ENCODE measurements at regions not wholly inside any gene's neighbourhood (a gene's known extent, or its start where the extent isn't known, plus 50 kb on each side); places are given as distances from the start of the nearest gene placed in this dataset.

DNA sequence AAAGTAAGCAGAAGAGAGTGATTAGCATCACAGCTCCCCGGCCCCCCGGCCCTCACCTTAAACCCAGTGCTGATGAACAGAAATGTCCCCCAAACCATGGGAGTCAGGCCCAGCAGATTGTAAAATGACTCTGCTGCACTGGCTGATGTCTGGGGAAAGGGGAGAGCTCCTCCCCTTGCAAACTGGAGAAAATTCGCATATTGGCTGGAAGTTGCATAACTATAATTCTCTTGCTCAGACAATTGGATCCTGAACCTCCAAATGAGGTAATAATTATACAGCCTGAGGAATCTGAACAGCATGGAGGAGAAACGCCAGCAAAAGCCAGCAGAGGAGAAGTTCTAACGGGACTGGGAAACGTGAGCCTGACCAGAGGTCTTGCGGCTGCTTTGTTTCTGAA is 109.7 kb downstream of the C16orf95 start (continued):
- TF ChIP-seq JUND (IDR thresholded peaks at IDR 0.05; ENCODE audit: low read depth, low read length) = no peak
- no peak for TF ChIP-seq EZH2 (IDR thresholded peaks at IDR 0.05; ENCODE audit: borderline replicate concordance, control insufficient read depth, low read depth, low read length)
- no peak for TF ChIP-seq SMC3 (IDR thresholded peaks at IDR 0.05; ENCODE audit: borderline replicate concordance, low read length)
- no peak for TF ChIP-seq CBFB (IDR thresholded peaks at IDR 0.05; ENCODE audit: low read depth)
- no peak for TF ChIP-seq STAT3 (IDR thresholded peaks at IDR 0.05; ENCODE audit: low read depth, low read length)
- no peak for TF ChIP-seq IKZF1 (conservative IDR thresholded peaks at IDR 0.05)
- no peak for TF ChIP-seq PAX5 (IDR thresholded peaks at IDR 0.05; ENCODE audit: borderline replicate concordance, low read depth, low read length)
- TF ChIP-seq, protein P1, sequence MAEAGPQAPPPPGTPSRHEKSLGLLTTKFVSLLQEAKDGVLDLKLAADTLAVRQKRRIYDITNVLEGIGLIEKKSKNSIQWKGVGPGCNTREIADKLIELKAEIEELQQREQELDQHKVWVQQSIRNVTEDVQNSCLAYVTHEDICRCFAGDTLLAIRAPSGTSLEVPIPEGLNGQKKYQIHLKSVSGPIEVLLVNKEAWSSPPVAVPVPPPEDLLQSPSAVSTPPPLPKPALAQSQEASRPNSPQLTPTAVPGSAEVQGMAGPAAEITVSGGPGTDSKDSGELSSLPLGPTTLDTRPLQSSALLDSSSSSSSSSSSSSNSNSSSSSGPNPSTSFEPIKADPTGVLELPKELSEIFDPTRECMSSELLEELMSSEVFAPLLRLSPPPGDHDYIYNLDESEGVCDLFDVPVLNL (IDR thresholded peaks at IDR 0.05; ENCODE audit: low read depth, low read length) = no peak

DNA sequence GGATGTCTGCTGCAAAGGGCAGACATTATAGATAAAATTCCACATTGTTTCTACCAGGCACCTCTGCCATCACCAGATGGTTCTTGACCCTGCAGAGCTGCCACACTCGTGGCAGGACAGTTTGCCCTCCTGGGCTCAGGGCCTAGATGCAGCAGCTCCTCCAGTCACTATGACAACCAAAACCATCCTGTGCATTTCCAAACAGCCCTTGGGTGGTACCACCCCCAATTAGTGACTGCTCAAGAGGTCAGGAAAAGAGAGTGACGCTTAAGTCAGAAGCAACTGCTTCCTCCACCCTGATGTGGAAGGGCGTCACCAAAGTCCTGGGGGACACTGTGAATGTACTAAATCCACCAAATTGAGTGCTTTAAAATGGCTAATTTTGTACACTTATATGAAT is 109.2 kb downstream of the C16orf95 start:
- BruUV-seq (replicated peaks) = no TSS peak
- ChIA-PET POLR2A (no interaction called here), CTCF (no interaction called here), RAD21 (ENCODE audit: unreplicated experiment) (no interaction called here), SMC1A (ENCODE audit: uncharacterized antibody, unreplicated experiment) (interaction anchor here (1.1 kb wide), 1 partner anchor 10 kb away, joined by 3 read pairs; no protein-coding TSS in a partner anchor)
- DNase-seq (ENCODE audit: low read depth, low spot score) (no peak), FAIRE-seq (no peak), ATAC-seq (no peak)
- WGBS (ENCODE audit: insufficient coverage, insufficient replicate concordance, low lambda C conversion rate, missing lambda C conversion rate) = 29% methylated on average over 3 of the region's 3 CpGs
- no peaks in the 10 kb centered on the region for H4K20me1 ChIP-seq (ENCODE audit: control insufficient read depth, insufficient read depth)
- H3K27me3 ChIP-seq (replicated peaks in 1 of 2; ENCODE audit: control insufficient read depth in 2 of 2, insufficient read depth in 2 of 2, low read length in 1 of 2) = no peaks in the 10 kb centered on the region
- intact Hi-C loops (cut with micrococcal nuclease; ENCODE audit: unreplicated experiment) = no loop called here
- H3K4me2 ChIP-seq (ENCODE audit: control insufficient read depth, insufficient read depth) = no peak overlapping the region
- no peaks in the 10 kb centered on the region for H3K4me1 ChIP-seq (ENCODE audit: control insufficient read depth, insufficient read depth, low read length)
- no peak overlapping the region for H3K27ac ChIP-seq (ENCODE audit: control insufficient read depth, insufficient read depth)
- no peak overlapping the region for H2AFZ ChIP-seq (ENCODE audit: control insufficient read depth, low read depth, low read length)
- H3K36me3 ChIP-seq (ENCODE audit: control insufficient read depth in 2 of 2, insufficient read depth in 2 of 2, low read length in 1 of 2) = no peaks in the 10 kb centered on the region
- no peak overlapping the region for H3K9ac ChIP-seq (ENCODE audit: control insufficient read depth, insufficient read depth, low read length)
- no peak overlapping the region for H3K4me3 ChIP-seq
- in situ Hi-C loops (cut with MboI) = no loop called here
- H3K9me3 ChIP-seq (replicated peaks; ENCODE audit: control insufficient read depth, insufficient read depth, low read length) = no peaks in the 10 kb centered on the region
- no peaks in the 10 kb centered on the region for H3K79me2 ChIP-seq (ENCODE audit: control insufficient read depth, insufficient read depth, low read length)
- TF ChIP-seq, protein P2, sequence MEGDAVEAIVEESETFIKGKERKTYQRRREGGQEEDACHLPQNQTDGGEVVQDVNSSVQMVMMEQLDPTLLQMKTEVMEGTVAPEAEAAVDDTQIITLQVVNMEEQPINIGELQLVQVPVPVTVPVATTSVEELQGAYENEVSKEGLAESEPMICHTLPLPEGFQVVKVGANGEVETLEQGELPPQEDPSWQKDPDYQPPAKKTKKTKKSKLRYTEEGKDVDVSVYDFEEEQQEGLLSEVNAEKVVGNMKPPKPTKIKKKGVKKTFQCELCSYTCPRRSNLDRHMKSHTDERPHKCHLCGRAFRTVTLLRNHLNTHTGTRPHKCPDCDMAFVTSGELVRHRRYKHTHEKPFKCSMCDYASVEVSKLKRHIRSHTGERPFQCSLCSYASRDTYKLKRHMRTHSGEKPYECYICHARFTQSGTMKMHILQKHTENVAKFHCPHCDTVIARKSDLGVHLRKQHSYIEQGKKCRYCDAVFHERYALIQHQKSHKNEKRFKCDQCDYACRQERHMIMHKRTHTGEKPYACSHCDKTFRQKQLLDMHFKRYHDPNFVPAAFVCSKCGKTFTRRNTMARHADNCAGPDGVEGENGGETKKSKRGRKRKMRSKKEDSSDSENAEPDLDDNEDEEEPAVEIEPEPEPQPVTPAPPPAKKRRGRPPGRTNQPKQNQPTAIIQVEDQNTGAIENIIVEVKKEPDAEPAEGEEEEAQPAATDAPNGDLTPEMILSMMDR (IDR thresholded peaks at IDR 0.05 in 2 of 3, conservative IDR thresholded peaks at IDR 0.05 in 1 of 3; ENCODE audit: control insufficient read depth in 2 of 3, extremely low read depth in 1 of 3, insufficient read depth in 1 of 3, low read depth in 3 of 3, low read length in 3 of 3) = no peak
- TF ChIP-seq DPF2 (IDR thresholded peaks at IDR 0.05) = no peak
- TF ChIP-seq, protein P3, sequence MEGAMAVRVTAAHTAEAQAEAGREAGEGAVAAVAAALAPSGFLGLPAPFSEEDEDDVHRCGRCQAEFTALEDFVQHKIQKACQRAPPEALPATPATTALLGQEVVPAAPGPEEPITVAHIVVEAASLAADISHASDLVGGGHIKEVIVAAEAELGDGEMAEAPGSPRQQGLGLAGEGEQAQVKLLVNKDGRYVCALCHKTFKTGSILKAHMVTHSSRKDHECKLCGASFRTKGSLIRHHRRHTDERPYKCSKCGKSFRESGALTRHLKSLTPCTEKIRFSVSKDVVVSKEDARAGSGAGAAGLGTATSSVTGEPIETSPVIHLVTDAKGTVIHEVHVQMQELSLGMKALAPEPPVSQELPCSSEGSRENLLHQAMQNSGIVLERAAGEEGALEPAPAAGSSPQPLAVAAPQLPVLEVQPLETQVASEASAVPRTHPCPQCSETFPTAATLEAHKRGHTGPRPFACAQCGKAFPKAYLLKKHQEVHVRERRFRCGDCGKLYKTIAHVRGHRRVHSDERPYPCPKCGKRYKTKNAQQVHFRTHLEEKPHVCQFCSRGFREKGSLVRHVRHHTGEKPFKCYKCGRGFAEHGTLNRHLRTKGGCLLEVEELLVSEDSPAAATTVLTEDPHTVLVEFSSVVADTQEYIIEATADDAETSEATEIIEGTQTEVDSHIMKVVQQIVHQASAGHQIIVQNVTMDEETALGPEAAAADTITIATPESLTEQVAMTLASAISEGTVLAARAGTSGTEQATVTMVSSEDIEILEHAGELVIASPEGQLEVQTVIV (IDR thresholded peaks at IDR 0.05; ENCODE audit: borderline replicate concordance, partially characterized antibody) = no peak
- no peak for TF ChIP-seq TBL1XR1 (IDR thresholded peaks at IDR 0.05; ENCODE audit: low read depth, low read length)
- TF ChIP-seq TCF12 (IDR thresholded peaks at IDR 0.05; ENCODE audit: low read depth, low read length) = no peak
- TF ChIP-seq, protein P4, sequence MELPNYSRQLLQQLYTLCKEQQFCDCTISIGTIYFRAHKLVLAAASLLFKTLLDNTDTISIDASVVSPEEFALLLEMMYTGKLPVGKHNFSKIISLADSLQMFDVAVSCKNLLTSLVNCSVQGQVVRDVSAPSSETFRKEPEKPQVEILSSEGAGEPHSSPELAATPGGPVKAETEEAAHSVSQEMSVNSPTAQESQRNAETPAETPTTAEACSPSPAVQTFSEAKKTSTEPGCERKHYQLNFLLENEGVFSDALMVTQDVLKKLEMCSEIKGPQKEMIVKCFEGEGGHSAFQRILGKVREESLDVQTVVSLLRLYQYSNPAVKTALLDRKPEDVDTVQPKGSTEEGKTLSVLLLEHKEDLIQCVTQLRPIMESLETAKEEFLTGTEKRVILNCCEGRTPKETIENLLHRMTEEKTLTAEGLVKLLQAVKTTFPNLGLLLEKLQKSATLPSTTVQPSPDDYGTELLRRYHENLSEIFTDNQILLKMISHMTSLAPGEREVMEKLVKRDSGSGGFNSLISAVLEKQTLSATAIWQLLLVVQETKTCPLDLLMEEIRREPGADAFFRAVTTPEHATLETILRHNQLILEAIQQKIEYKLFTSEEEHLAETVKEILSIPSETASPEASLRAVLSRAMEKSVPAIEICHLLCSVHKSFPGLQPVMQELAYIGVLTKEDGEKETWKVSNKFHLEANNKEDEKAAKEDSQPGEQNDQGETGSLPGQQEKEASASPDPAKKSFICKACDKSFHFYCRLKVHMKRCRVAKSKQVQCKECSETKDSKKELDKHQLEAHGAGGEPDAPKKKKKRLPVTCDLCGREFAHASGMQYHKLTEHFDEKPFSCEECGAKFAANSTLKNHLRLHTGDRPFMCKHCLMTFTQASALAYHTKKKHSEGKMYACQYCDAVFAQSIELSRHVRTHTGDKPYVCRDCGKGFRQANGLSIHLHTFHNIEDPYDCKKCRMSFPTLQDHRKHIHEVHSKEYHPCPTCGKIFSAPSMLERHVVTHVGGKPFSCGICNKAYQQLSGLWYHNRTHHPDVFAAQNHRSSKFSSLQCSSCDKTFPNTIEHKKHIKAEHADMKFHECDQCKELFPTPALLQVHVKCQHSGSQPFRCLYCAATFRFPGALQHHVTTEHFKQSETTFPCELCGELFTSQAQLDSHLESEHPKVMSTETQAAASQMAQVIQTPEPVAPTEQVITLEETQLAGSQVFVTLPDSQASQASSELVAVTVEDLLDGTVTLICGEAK (IDR thresholded peaks at IDR 0.05; ENCODE audit: borderline replicate concordance) = no peak
- TF ChIP-seq TCF3 (IDR thresholded peaks at IDR 0.05; ENCODE audit: borderline replicate concordance, insufficient read depth, low read depth, low read length) = no peak
